ENCODE measurements at regions not wholly inside any gene's neighbourhood (a gene's known extent, or its start where the extent isn't known, plus 50 kb on each side); places are given as distances from the start of the nearest gene placed in this dataset.

DNA sequence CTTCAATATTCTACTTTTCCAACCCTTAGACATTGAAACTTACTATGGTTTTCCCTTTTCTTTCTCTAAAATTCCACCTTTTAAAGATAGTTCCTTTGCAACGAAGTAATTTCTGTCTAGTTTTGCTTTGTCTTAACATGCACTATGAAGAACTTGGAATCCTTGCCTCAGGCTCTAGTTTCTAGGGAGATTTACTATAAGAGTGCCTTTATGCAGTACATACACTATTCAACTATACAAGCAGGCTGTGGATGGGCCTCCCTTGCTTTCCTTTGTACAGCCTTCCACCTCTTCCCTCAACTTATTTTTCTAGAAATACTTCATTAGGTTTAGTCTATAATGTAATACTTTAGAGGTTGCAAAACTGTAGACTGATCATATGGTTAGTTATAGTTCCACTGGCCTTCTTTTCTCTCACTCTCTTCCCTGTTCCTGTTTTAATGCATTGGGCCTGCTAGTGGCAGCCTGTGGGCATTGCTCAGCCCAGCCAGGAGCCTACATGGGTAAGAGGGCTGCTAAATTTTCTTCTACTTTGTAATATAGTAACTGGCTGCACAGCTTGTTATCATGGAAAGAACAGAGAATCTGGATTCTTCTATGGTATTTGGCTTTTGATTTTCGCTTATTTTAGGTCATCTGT lies 100.2 kb downstream of the C11orf87 start:
- TF ChIP-seq GATA3 (IDR thresholded peaks at IDR 0.05; ENCODE audit: low read depth, low read length) = no peak
- TF ChIP-seq GATA2 (IDR thresholded peaks at IDR 0.05; ENCODE audit: low read depth, low read length) = no peak

- TF ChIP-seq GATA3 (IDR thresholded peaks at IDR 0.05; ENCODE audit: low read depth, low read length) (no peak), GATA2 (IDR thresholded peaks at IDR 0.05; ENCODE audit: low read depth, low read length) (no peak)
These were observed 104.1 kb downstream of the C11orf87 start for GRCh38 chr11:109526061-109526460.

- no peak for TF ChIP-seq GATA2 (IDR thresholded peaks at IDR 0.05; ENCODE audit: low read depth, low read length)
- no peak for TF ChIP-seq GATA3 (IDR thresholded peaks at IDR 0.05; ENCODE audit: low read depth, low read length)
These were observed 104.9 kb downstream of the C11orf87 start for GRCh38 chr11:109526931-109527330.

GRCh38 chr11:109527496-109527895 lies 105.5 kb downstream of the C11orf87 start:
- TF ChIP-seq GATA2 (IDR thresholded peaks at IDR 0.05; ENCODE audit: low read depth, low read length) = no peak
- TF ChIP-seq GATA3 (IDR thresholded peaks at IDR 0.05; ENCODE audit: low read depth, low read length) = no peak

GRCh38 chr11:109547356-109548027 lies 125.5 kb downstream of the C11orf87 start:
- TF ChIP-seq GATA3 (IDR thresholded peaks at IDR 0.05; ENCODE audit: low read depth, low read length) = no peak
- TF ChIP-seq GATA2 (IDR thresholded peaks at IDR 0.05; ENCODE audit: low read depth, low read length) = no peak

DNA sequence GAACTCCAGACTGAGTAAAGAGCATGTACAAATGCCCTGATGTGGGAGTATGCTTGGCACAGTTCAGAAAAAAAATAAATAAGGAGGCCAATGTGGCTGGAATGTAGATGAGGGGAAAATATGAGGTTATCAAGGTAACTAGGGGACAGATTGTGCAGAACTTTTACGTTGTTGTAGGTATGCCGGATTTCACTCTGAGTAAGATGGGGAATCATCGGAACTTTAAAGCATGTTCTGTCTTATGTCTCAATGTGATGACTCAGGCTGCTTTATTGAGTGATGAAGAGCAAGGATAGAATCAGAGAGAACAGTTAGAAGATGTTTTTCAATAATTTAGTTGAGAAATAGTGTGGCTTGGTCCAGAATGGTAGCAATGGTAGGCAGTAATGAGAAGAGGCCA lies 130.4 kb downstream of the C11orf87 start:
- TF ChIP-seq GATA3 (IDR thresholded peaks at IDR 0.05; ENCODE audit: low read depth, low read length) (no peak), GATA2 (IDR thresholded peaks at IDR 0.05; ENCODE audit: low read depth, low read length) (no peak)

DNA sequence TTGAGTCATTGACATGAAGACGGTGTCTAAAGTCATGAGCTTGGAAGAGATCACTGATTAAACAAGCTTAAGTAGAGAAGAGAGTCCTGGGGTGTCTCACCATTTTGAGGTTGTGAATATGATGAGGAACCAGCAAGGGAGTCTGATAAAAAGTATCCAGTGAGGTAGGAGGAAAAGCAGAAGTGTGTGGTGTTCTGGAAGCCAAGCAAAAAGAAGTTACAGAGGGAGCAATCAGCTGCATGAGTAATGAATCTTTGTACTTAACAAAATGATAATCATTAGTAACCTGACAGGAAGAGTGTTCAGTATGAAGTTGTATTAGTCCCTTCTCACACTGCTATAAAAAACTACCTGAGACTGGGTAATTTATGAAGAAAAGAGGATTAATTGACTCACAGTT lies 131.3 kb downstream of the C11orf87 start:
- TF ChIP-seq GATA2 (IDR thresholded peaks at IDR 0.05; ENCODE audit: low read depth, low read length) (no peak), GATA3 (IDR thresholded peaks at IDR 0.05; ENCODE audit: low read depth, low read length) (no peak)

DNA sequence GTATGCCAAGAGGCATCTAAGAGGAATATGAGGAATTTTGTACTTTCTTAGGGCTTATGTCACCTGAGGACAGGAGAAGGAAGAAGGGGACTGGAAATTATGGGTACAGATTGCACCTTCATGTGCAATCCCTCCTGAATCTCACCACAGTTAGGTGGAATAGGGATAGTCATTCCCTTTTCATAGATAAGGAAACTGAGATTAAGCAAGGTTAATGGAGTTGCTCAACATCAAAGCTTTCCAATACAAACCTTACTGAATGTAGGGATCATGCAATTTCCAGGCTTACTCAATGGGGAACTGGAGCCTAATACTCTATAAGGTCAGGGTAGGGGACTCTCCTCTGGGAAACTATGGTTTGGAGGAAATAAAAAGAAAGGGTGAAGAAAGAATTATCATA lies 133.0 kb downstream of the C11orf87 start:
- no peak for TF ChIP-seq GATA3 (IDR thresholded peaks at IDR 0.05; ENCODE audit: low read depth, low read length)
- TF ChIP-seq GATA2 (IDR thresholded peaks at IDR 0.05; ENCODE audit: low read depth, low read length) = no peak

- TF ChIP-seq GATA3 (IDR thresholded peaks at IDR 0.05; ENCODE audit: low read depth, low read length) = no peak
- no peak for TF ChIP-seq GATA2 (IDR thresholded peaks at IDR 0.05; ENCODE audit: low read depth, low read length)
These were observed 142.3 kb downstream of the C11orf87 start for GRCh38 chr11:109564241-109564640.

DNA sequence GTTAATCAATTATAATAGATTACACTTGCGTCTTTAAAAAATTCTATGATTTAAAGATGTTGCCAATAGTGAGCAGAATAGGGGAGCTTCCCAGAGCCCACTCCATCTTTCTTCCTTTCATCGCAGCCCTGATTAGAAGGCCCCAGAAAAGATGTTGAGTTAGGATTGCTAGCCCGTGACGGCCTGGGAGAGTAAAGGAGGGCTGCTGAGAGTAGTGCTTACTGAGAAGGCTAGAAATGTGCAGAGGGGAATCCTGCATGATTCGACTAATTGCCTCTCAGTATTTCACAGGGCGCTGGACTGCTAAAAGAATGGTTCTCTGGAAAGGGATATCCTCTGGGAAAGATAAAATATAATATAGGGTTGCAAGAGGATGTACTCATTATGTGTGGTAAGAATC lies 160.5 kb downstream of the C11orf87 start:
- TF ChIP-seq GATA3 (IDR thresholded peaks at IDR 0.05; ENCODE audit: low read depth, low read length) (no peak), GATA2 (IDR thresholded peaks at IDR 0.05; ENCODE audit: low read depth, low read length) (no peak)

- TF ChIP-seq GATA3 (IDR thresholded peaks at IDR 0.05; ENCODE audit: low read depth, low read length) = no peak
- no peak for TF ChIP-seq GATA2 (IDR thresholded peaks at IDR 0.05; ENCODE audit: low read depth, low read length)
These were observed 162.3 kb downstream of the C11orf87 start for GRCh38 chr11:109584001-109584972.

DNA sequence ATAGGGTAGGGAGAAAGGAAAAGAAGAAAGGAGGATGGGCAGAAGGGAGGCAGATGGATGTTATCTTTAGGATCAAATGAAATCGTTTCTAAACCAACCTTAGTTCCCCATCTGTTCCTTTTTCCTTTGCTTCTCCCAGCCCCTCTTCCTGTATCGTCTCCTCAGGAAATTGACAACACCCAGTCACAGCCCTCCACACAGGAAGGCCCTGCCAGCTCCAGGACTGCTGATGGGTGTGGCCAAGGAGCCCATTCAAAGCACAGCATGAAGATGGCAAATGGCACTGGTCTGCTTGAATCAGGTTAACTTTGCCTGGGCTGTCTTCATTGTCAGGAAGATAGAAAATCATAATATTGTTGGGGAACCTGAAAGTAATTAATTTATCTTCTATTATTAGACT lies 164.8 kb downstream of the C11orf87 start:
- no peak for TF ChIP-seq GATA2 (IDR thresholded peaks at IDR 0.05; ENCODE audit: low read depth, low read length)
- no peak for TF ChIP-seq GATA3 (IDR thresholded peaks at IDR 0.05; ENCODE audit: low read depth, low read length)

GRCh38 chr11:109590782-109591181 lies 168.8 kb downstream of the C11orf87 start:
- no peak for TF ChIP-seq GATA2 (IDR thresholded peaks at IDR 0.05; ENCODE audit: low read depth, low read length)
- TF ChIP-seq GATA3 (IDR thresholded peaks at IDR 0.05; ENCODE audit: low read depth, low read length) = no peak

GRCh38 chr11:109597336-109597735 lies 175.3 kb downstream of the C11orf87 start:
- TF ChIP-seq GATA2 (IDR thresholded peaks at IDR 0.05; ENCODE audit: low read depth, low read length) (no peak), GATA3 (IDR thresholded peaks at IDR 0.05; ENCODE audit: low read depth, low read length) (no peak)

Data from SH-SY5Y (cell line).